ENCODE measurements at regions not wholly inside any gene's neighbourhood (a gene's known extent, or its start where the extent isn't known, plus 50 kb on each side); places are given as distances from the start of the nearest gene placed in this dataset.

GRCh38 chr16:72425571-72426341, 253.8 kb upstream of the PMFBP1 start:
- DNase-seq (ENCODE audit: low read depth) = no peak
- TF ChIP-seq MAX (IDR thresholded peaks at IDR 0.05; ENCODE audit: low read depth, low read length) (no peak), MYC (IDR thresholded peaks at IDR 0.05; ENCODE audit: low read depth, low read length) (no peak), POLR2A (IDR thresholded peaks at IDR 0.05; ENCODE audit: extremely low read depth, insufficient read length) (no peak)
- TF ChIP-seq, protein P1, sequence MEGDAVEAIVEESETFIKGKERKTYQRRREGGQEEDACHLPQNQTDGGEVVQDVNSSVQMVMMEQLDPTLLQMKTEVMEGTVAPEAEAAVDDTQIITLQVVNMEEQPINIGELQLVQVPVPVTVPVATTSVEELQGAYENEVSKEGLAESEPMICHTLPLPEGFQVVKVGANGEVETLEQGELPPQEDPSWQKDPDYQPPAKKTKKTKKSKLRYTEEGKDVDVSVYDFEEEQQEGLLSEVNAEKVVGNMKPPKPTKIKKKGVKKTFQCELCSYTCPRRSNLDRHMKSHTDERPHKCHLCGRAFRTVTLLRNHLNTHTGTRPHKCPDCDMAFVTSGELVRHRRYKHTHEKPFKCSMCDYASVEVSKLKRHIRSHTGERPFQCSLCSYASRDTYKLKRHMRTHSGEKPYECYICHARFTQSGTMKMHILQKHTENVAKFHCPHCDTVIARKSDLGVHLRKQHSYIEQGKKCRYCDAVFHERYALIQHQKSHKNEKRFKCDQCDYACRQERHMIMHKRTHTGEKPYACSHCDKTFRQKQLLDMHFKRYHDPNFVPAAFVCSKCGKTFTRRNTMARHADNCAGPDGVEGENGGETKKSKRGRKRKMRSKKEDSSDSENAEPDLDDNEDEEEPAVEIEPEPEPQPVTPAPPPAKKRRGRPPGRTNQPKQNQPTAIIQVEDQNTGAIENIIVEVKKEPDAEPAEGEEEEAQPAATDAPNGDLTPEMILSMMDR (IDR thresholded peaks at IDR 0.05; ENCODE audit: low read depth, low read length) = no peak
- H3K4me3 ChIP-seq (ENCODE audit: low read depth, low read length) = no peak overlapping the region

DNA sequence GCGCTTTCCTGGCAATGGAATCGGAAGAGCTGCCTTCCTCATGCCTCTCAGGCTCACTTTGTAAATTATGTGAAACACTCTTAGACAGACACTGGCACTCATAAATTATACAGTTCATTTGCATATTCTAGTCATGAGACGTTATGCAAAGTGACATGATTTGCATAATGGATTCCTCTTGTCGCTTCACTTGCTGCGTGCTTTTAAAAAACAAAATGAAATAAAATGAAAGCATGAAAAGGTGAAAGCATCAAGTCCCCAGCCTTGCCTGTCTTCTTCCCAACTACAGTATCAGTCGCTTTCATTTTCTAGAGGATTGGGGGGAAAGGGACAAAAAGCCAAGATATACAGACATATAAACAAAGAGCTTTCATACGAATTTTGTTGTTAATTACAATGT, 252.8 kb upstream of the PMFBP1 start:
- no peak for DNase-seq (ENCODE audit: low read depth)
- no peak overlapping the region for H3K4me3 ChIP-seq (ENCODE audit: low read depth, low read length)
- TF ChIP-seq MYC (IDR thresholded peaks at IDR 0.05; ENCODE audit: low read depth, low read length) (no peak), MAX (IDR thresholded peaks at IDR 0.05; ENCODE audit: low read depth, low read length) (no peak), POLR2A (IDR thresholded peaks at IDR 0.05; ENCODE audit: extremely low read depth, insufficient read length) (no peak)
- TF ChIP-seq, protein P1 (IDR thresholded peaks at IDR 0.05; ENCODE audit: low read depth, low read length) = no peak

DNA sequence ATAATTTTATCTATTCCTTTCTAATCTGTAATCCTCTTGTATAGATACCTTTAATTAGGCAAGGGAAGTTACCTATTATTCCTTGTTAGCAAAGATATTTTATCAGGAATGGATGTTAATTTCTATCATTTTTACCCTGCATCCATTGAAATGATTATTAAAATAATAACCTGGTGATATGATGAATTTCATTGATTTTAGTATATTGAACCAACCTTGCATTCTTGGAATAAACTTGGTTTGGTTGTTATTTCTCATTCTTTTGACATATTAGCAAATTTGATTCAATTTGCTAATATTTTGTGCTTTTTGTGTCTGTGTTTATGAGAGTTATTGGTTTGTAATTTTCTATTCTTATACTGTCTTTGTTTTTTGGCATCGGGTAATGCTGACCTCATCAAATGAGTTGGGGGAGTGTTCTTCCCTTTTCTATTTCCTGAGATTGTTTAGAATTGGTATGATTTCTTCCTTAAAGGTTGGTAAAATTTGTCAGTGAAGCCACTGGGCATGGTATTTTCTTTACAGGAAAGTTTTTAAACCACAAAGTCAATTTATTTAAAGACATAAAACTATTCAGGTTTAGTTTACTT, 250.4 kb upstream of the PMFBP1 start:
- H3K4me3 ChIP-seq (ENCODE audit: low read depth, low read length) = no peak overlapping the region
- no peak for DNase-seq (ENCODE audit: low read depth)
- no peak for TF ChIP-seq POLR2A (IDR thresholded peaks at IDR 0.05; ENCODE audit: extremely low read depth, insufficient read length)
- TF ChIP-seq MAX (IDR thresholded peaks at IDR 0.05; ENCODE audit: low read depth, low read length) = no peak
- no peak for TF ChIP-seq MYC (IDR thresholded peaks at IDR 0.05; ENCODE audit: low read depth, low read length)
- TF ChIP-seq, protein P1 (IDR thresholded peaks at IDR 0.05; ENCODE audit: low read depth, low read length) = no peak

DNA sequence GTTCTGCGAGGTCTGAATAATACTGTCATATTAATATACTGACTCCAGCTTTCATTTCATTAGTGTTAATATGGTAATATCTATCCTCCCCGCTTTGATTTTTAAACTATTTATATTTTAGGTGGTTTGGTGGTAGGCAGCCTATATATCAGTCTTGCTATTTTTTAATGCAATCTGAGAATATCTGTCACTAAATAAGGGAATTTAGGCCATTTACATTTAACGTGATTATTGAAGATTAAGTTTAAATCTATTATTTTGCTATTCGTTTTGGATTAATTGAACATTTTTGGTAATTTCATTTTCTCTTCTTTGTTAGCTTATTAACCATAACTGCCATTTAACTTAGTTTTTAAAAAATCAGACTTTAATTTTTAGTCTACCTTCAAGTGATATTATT, 247.7 kb upstream of the PMFBP1 start:
- no peak overlapping the region for H3K4me3 ChIP-seq (ENCODE audit: low read depth, low read length)
- DNase-seq (ENCODE audit: low read depth) = no peak
- TF ChIP-seq POLR2A (IDR thresholded peaks at IDR 0.05; ENCODE audit: extremely low read depth, insufficient read length) (no peak), MAX (IDR thresholded peaks at IDR 0.05; ENCODE audit: low read depth, low read length) (no peak), MYC (IDR thresholded peaks at IDR 0.05; ENCODE audit: low read depth, low read length) (no peak)
- TF ChIP-seq, protein P1 (IDR thresholded peaks at IDR 0.05; ENCODE audit: low read depth, low read length) = no peak

- no peak overlapping the region for H3K4me3 ChIP-seq (ENCODE audit: low read depth, low read length)
- no peak for DNase-seq (ENCODE audit: low read depth)
- TF ChIP-seq MYC (IDR thresholded peaks at IDR 0.05; ENCODE audit: low read depth, low read length) = no peak
These were observed 243.4 kb upstream of the PMFBP1 start for GRCh38 chr16:72415379-72415778.

DNA sequence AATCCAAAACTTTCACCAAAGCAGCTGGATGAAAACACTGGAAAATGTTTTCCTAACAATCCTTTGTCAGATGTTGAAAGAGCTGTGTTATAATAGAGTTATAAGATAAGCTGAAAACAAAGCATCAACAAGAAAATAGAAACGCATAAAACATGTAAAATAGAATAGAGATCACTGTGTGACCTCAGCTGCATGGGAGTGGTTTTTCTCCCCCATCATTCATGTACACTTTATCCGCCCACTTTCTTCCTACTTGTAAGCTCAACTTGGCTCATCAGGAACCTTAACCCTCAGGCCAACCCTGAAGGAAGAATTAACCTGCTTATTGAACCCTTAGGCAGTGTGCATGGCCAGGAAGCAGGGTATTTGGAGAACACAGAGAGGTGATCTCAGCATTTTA, 238.5 kb upstream of the PMFBP1 start:
- TF ChIP-seq, protein P1 (IDR thresholded peaks at IDR 0.05; ENCODE audit: low read depth, low read length) = no peak
- TF ChIP-seq MAX (IDR thresholded peaks at IDR 0.05; ENCODE audit: low read depth, low read length) (no peak), MYC (IDR thresholded peaks at IDR 0.05; ENCODE audit: low read depth, low read length) (no peak), POLR2A (IDR thresholded peaks at IDR 0.05; ENCODE audit: extremely low read depth, insufficient read length) (no peak)
- DNase-seq (ENCODE audit: low read depth) = no peak
- H3K4me3 ChIP-seq (ENCODE audit: low read depth, low read length) = no peak overlapping the region
